ENCODE measurements at regions not wholly inside any gene's neighbourhood (a gene's known extent, or its start where the extent isn't known, plus 50 kb on each side); places are given as distances from the start of the nearest gene placed in this dataset.

DNA sequence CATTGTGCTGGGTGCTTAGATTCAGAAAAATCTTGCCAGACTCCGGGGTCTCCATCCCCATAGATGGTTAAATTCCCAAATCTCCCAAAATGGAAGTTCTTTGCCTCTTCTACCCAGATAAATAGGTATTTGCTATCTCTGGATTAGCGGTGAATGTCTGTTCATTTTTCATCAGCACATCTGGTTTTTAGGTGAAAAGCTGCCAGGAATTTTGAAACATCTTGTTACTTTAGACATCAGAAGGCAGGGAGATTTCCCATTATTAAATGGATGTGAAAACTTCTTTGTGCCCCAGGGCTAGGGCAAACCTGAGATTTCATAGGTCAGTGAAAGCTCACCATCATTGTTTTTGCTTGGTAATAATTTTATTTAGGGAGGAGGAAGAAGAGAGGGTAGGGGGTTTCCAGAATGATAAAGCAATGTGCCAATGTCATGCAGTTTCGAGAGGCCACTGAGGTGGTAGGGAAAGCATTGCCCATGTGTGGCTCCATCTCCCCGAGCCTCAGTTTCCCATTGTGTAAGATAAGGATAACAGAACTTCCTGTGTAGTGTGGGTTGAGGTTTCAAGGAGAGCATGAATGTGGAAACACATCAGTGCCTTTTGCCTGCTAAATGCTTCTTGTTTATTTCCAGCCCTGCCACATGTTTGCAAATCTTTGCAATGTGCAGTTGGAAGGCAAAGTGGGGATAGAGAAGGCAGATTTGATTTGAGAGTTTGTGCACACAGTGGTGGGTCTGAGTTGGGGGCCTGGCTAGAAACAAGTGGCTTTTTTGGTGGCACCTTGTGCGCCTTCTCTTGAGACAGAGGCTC lies 147.2 kb upstream of the KLF4 start:
- TF ChIP-seq, protein P1, sequence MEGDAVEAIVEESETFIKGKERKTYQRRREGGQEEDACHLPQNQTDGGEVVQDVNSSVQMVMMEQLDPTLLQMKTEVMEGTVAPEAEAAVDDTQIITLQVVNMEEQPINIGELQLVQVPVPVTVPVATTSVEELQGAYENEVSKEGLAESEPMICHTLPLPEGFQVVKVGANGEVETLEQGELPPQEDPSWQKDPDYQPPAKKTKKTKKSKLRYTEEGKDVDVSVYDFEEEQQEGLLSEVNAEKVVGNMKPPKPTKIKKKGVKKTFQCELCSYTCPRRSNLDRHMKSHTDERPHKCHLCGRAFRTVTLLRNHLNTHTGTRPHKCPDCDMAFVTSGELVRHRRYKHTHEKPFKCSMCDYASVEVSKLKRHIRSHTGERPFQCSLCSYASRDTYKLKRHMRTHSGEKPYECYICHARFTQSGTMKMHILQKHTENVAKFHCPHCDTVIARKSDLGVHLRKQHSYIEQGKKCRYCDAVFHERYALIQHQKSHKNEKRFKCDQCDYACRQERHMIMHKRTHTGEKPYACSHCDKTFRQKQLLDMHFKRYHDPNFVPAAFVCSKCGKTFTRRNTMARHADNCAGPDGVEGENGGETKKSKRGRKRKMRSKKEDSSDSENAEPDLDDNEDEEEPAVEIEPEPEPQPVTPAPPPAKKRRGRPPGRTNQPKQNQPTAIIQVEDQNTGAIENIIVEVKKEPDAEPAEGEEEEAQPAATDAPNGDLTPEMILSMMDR (conservative IDR thresholded peaks at IDR 0.05; ENCODE audit: low read length): no peak
- TF ChIP-seq EZH2phosphoT487 (IDR thresholded peaks at IDR 0.05; ENCODE audit: borderline replicate concordance): no peak

Data from Loucy (cell line).